ENCODE measurements at regions not wholly inside any gene's neighbourhood (a gene's known extent, or its start where the extent isn't known, plus 50 kb on each side); places are given as distances from the start of the nearest gene placed in this dataset.

DNA sequence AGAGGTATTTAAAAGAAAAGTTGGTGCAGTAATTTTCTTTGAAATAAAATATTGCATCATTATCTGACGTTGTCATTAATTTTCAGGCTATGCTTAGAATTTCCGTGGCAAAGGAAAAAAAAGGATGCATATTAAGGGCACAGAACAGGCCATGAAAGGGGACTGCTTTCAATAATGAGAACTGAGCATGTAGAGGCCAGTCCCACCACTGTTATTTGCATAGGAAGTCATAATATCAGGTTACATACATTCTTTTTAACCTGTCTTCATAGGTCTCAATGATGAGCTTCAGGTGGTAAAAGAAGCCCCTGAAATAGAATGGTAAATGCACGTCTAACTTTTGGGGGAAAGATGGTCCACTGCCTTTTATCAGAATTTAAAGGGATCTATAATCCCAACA lies 272.1 kb upstream of the ALCAM start:
- no peak for TF ChIP-seq POLR2A (IDR thresholded peaks at IDR 0.05; ENCODE audit: extremely low read depth, insufficient read length)
- TF ChIP-seq, protein P1, sequence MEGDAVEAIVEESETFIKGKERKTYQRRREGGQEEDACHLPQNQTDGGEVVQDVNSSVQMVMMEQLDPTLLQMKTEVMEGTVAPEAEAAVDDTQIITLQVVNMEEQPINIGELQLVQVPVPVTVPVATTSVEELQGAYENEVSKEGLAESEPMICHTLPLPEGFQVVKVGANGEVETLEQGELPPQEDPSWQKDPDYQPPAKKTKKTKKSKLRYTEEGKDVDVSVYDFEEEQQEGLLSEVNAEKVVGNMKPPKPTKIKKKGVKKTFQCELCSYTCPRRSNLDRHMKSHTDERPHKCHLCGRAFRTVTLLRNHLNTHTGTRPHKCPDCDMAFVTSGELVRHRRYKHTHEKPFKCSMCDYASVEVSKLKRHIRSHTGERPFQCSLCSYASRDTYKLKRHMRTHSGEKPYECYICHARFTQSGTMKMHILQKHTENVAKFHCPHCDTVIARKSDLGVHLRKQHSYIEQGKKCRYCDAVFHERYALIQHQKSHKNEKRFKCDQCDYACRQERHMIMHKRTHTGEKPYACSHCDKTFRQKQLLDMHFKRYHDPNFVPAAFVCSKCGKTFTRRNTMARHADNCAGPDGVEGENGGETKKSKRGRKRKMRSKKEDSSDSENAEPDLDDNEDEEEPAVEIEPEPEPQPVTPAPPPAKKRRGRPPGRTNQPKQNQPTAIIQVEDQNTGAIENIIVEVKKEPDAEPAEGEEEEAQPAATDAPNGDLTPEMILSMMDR (IDR thresholded peaks at IDR 0.05; ENCODE audit: low read depth, low read length), result no peak

Measured in NB4 (cell line).